Astrocyte (in vitro differentiated cells and primary cell): ENCODE measurements at regions not wholly inside any gene's neighbourhood (a gene's known extent, or its start where the extent isn't known, plus 50 kb on each side); places are given as distances from the start of the nearest gene placed in this dataset.

Experiments
- DNase-seq: peaks from one replicate; pipeline ENCODE4 v3.0.0-alpha.2; 2010; ENCODE audit warnings: low read depth
- FAIRE-seq: peaks from 2 replicates; lab custom pipeline; 2011; peaks lifted over from hg19 to GRCh38; lab: Jason Lieb, UNC
- H2AFZ ChIP-seq: 2 replicates; pipeline ENCODE4 v1.6.0; 2012; ENCODE audit warnings: low read depth, low read length, inconsistent platforms
- H3K27ac ChIP-seq: 2 replicates; pipeline ENCODE4 v1.5.1; 2011; ENCODE audit warnings: low read depth, low read length, inconsistent platforms
- H3K27me3 ChIP-seq: 2 replicates; pipeline ENCODE4 v1.6.0; 2011; ENCODE audit warnings: low read length, inconsistent platforms; ENCODE audit not compliant: insufficient read depth
- H3K36me3 ChIP-seq: 2 replicates; pipeline ENCODE4 v1.5.1; 2011; ENCODE audit warnings: low read length, inconsistent platforms; ENCODE audit not compliant: insufficient read depth
- H3K4me1 ChIP-seq: 2 replicates; pipeline ENCODE4 v1.5.1; 2011; ENCODE audit warnings: low read length, inconsistent platforms; ENCODE audit not compliant: insufficient read depth
- H3K4me2 ChIP-seq: 2 replicates; pipeline ENCODE4 v1.6.0; 2012; ENCODE audit warnings: low read length, inconsistent platforms
- H3K4me3 ChIP-seq: 2 replicates; pipeline ENCODE4 v1.5.1; 2011; ENCODE audit warnings: low read depth, mild to moderate bottlenecking, low read length, inconsistent platforms; ENCODE audit not compliant: insufficient read depth
- H3K79me2 ChIP-seq: 2 replicates; pipeline ENCODE4 v1.6.0; 2012; ENCODE audit warnings: mild to moderate bottlenecking, low read length, inconsistent platforms; ENCODE audit not compliant: insufficient read depth
- H3K9ac ChIP-seq: 2 replicates; pipeline ENCODE4 v1.6.0; 2012; ENCODE audit warnings: mild to moderate bottlenecking, low read length, inconsistent platforms
- H3K9me3 ChIP-seq: 2 replicates; pipeline ENCODE4 v1.5.1; 2012; ENCODE audit warnings: low read depth, mild to moderate bottlenecking, low read length, inconsistent platforms; ENCODE audit not compliant: insufficient read depth
- H4K20me1 ChIP-seq: 2 replicates; pipeline ENCODE4 v1.6.0; 2012; ENCODE audit warnings: low read length, inconsistent platforms; ENCODE audit not compliant: insufficient read depth
- H3K27ac Mint-ChIP-seq: one replicate; pipeline ENCODE4 v1.8.0; 2021; ENCODE audit warnings: mild to moderate bottlenecking, mixed read lengths; ENCODE audit not compliant: unreplicated experiment
- H3K27me3 Mint-ChIP-seq: one replicate; pipeline ENCODE4 v1.8.0; 2021; ENCODE audit warnings: low read depth, mixed read lengths; ENCODE audit not compliant: unreplicated experiment
- H3K36me3 Mint-ChIP-seq: one replicate; pipeline ENCODE4 v1.8.0; 2021; ENCODE audit warnings: low read depth, mixed read lengths; ENCODE audit not compliant: unreplicated experiment
- H3K4me1 Mint-ChIP-seq: one replicate; pipeline ENCODE4 v1.8.0; 2021; ENCODE audit warnings: low read depth, mixed read lengths; ENCODE audit not compliant: unreplicated experiment
- H3K4me3 Mint-ChIP-seq: one replicate; pipeline ENCODE4 v1.8.0; 2021; ENCODE audit warnings: mild to moderate bottlenecking, moderate library complexity, mixed read lengths; ENCODE audit not compliant: unreplicated experiment
- H3K9me3 Mint-ChIP-seq: one replicate; pipeline ENCODE4 v1.8.0; 2021; ENCODE audit warnings: mild to moderate bottlenecking, mixed read lengths; ENCODE audit not compliant: unreplicated experiment
- EZH2 ChIP-seq: IDR thresholded peaks from 2 replicates; pipeline ENCODE4 v1.6.1; 2012; ENCODE audit warnings: mild to moderate bottlenecking, low read length, inconsistent platforms; ENCODE audit not compliant: insufficient read depth
- TF ChIP-seq, protein P1 (sequence below): IDR thresholded peaks from 2 replicates; pipeline ENCODE4 v1.5.1; 2011; ENCODE audit warnings: low read depth, mild to moderate bottlenecking, inconsistent platforms, low read length, moderate library complexity; ENCODE audit not compliant: insufficient read depth

DNA sequence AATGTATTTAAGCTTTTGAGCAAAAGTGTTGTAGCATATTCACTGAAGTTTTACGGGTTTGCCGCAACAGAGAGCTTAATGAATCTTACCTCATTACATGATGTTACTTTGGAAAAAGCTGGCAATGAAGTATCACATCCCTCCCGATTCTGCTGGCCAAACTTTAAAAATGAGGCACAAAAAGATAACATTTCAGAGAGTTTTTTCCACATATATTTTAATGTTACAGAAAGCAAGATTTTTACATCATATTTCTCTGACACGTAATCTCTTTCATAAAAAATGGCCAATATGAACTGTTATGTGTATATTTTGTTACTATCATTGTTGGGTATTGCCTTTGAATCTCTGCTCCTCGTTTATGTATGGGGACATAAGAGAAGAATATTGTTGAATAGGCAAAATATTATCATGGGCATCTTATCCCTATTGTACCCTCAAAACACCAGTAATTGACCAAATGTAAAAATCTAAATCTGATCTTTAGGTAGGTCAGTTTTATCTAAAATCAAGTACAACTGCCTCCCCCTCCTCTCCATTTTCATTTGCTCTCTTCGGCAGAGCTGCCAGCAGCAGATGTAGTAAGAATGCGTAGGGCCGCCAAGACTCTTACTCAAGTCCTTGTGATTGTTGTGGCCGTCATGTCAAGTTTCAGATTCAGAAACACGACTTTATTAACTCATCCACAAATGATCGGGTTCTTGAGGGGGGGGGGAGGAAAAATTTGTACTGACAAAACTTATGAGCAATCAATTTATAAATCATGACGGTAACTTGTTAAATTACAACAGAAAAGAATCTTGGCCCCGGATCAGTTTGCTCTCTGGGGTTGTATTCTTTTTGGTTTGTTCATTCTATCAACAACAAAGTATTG lies 106.7 kb upstream of the THRB start:
- H3K36me3 Mint-ChIP-seq, result peaks cover 1% of the 10 kb centered on the region
- no peak for FAIRE-seq
- H3K4me3 ChIP-seq, result no peak overlapping the region
- H3K27me3 ChIP-seq, result no peaks in the 10 kb centered on the region
- H3K9me3 ChIP-seq, result no peaks in the 10 kb centered on the region
- H3K9me3 Mint-ChIP-seq, result peaks cover 4% of the 10 kb centered on the region
- no peak for DNase-seq
- H3K4me3 Mint-ChIP-seq, result no peak overlapping the region
- TF ChIP-seq, protein P1, sequence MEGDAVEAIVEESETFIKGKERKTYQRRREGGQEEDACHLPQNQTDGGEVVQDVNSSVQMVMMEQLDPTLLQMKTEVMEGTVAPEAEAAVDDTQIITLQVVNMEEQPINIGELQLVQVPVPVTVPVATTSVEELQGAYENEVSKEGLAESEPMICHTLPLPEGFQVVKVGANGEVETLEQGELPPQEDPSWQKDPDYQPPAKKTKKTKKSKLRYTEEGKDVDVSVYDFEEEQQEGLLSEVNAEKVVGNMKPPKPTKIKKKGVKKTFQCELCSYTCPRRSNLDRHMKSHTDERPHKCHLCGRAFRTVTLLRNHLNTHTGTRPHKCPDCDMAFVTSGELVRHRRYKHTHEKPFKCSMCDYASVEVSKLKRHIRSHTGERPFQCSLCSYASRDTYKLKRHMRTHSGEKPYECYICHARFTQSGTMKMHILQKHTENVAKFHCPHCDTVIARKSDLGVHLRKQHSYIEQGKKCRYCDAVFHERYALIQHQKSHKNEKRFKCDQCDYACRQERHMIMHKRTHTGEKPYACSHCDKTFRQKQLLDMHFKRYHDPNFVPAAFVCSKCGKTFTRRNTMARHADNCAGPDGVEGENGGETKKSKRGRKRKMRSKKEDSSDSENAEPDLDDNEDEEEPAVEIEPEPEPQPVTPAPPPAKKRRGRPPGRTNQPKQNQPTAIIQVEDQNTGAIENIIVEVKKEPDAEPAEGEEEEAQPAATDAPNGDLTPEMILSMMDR, result no peak
- H3K27ac Mint-ChIP-seq, result no peak overlapping the region
- H3K4me1 ChIP-seq, result no peaks in the 10 kb centered on the region
- H4K20me1 ChIP-seq, result no peaks in the 10 kb centered on the region
- H3K36me3 ChIP-seq, result no peaks in the 10 kb centered on the region
- no peak overlapping the region for H3K27ac ChIP-seq
- no peak overlapping the region for H3K4me2 ChIP-seq
- no peak overlapping the region for H3K9ac ChIP-seq
- no peak overlapping the region for H2AFZ ChIP-seq
- peaks cover 9% of the 10 kb centered on the region for H3K4me1 Mint-ChIP-seq
- no peaks in the 10 kb centered on the region for H3K79me2 ChIP-seq
- H3K27me3 Mint-ChIP-seq, result no peaks in the 10 kb centered on the region

DNA sequence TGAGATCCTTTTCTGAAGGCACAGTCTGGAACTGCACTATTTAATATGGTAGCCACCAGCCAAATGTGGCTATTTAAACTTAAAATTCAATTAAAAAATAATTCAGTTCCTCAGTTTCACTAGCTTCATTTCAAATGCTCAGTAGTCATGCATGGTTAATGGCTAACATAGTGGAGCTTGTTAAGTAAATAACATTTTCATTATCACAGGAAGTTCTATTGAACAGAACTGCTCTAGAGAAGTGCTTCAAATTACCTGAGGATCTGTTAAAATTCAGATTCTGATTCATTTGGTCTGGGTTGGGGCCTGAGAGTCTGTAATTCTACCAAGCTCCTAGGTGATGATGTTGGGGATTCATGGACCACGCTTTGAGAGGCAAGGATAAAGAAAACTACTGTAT lies 109.6 kb upstream of the THRB start:
- no peaks in the 10 kb centered on the region for H4K20me1 ChIP-seq
- H3K27me3 Mint-ChIP-seq, result no peaks in the 10 kb centered on the region
- no peaks in the 10 kb centered on the region for H3K4me1 ChIP-seq
- peaks cover under 1% of the 10 kb centered on the region for H3K4me1 Mint-ChIP-seq
- no peak for DNase-seq
- H3K36me3 ChIP-seq, result no peaks in the 10 kb centered on the region
- no peaks in the 10 kb centered on the region for H3K27me3 ChIP-seq
- no peak for FAIRE-seq
- no peaks in the 10 kb centered on the region for H3K9me3 ChIP-seq
- no peak overlapping the region for H3K4me3 ChIP-seq
- no peak overlapping the region for H3K9ac ChIP-seq
- no peak for TF ChIP-seq EZH2
- TF ChIP-seq, protein P1, result no peak
- no peak overlapping the region for H3K4me2 ChIP-seq
- no peaks in the 10 kb centered on the region for H3K79me2 ChIP-seq
- H2AFZ ChIP-seq, result no peak overlapping the region
- no peak overlapping the region for H3K27ac Mint-ChIP-seq
- peaks cover 1% of the 10 kb centered on the region for H3K36me3 Mint-ChIP-seq
- no peak overlapping the region for H3K4me3 Mint-ChIP-seq
- peaks cover 4% of the 10 kb centered on the region for H3K9me3 Mint-ChIP-seq
- H3K27ac ChIP-seq, result no peak overlapping the region

DNA sequence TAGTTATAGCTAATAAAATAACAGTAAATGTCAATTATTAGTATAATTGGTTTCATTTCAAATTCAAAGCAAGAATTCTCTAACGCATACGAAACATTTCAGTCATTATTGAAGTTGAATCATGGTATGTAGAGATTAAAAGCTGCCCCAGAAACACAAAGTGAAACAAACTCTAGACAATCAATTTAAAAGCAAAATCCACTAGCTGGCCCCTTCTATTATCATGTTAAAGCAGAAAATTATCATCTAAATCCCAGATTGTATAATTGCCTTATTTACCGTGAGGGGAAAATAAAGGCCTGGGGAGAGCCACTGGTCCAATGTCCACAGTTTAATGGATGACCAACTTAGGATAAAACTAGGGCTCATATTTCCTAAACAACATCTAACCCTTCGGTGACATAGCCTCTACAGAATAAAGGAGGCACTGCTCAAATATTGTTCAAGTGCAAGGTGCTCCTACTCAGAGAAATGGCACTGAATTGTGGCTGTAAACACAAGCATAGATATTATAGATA lies 110.9 kb upstream of the THRB start:
- no peaks in the 10 kb centered on the region for H3K27me3 ChIP-seq
- no peaks in the 10 kb centered on the region for H3K4me1 ChIP-seq
- no peak overlapping the region for H3K4me3 ChIP-seq
- no peaks in the 10 kb centered on the region for H3K36me3 ChIP-seq
- no peak overlapping the region for H3K27ac Mint-ChIP-seq
- TF ChIP-seq, protein P1, result no peak
- TF ChIP-seq EZH2, result no peak
- DNase-seq (no peak), FAIRE-seq (no peak)
- H3K36me3 Mint-ChIP-seq, result peaks cover 1% of the 10 kb centered on the region
- peaks cover 4% of the 10 kb centered on the region for H3K9me3 Mint-ChIP-seq
- no peaks in the 10 kb centered on the region for H3K27me3 Mint-ChIP-seq
- no peaks in the 10 kb centered on the region for H3K9me3 ChIP-seq
- H3K4me2 ChIP-seq, result no peak overlapping the region
- no peak overlapping the region for H3K27ac ChIP-seq
- H2AFZ ChIP-seq, result no peak overlapping the region
- H3K4me1 Mint-ChIP-seq, result no peaks in the 10 kb centered on the region
- no peaks in the 10 kb centered on the region for H3K79me2 ChIP-seq
- H3K9ac ChIP-seq, result no peak overlapping the region
- H3K4me3 Mint-ChIP-seq, result no peak overlapping the region
- H4K20me1 ChIP-seq, result no peaks in the 10 kb centered on the region
